EH (cell line): ENCODE measurements at regions not wholly inside any gene's neighbourhood (a gene's known extent, or its start where the extent isn't known, plus 50 kb on each side); places are given as distances from the start of the nearest gene placed in this dataset.
"Not testable (repeated sequence)": the region's sequence is repeated elsewhere in the genome, so short reads cannot be mapped to it uniquely, and the experiment has no call there.

Experiments used
- DNase-seq: peaks from one replicate; pipeline ENCODE4 v3.0.0-alpha.2; 2015; ENCODE audit warnings: low read depth

GRCh38 chr1:96185181-96185580, 536.4 kb upstream of the PTBP2 start:
- no peak for DNase-seq

- no peak for DNase-seq
Observed at GRCh38 chr1:96187020-96187419, 534.6 kb upstream of the PTBP2 start.

GRCh38 chr1:96191165-96191564, 530.4 kb upstream of the PTBP2 start:
- DNase-seq = no peak

- DNase-seq = no peak
Observed at GRCh38 chr1:96206451-96206850, 515.1 kb upstream of the PTBP2 start.

GRCh38 chr1:96207936-96208335, 513.6 kb upstream of the PTBP2 start:
- DNase-seq = no peak

GRCh38 chr1:96208428-96208827, 513.2 kb upstream of the PTBP2 start:
- DNase-seq = no peak

GRCh38 chr1:96210054-96210453, 511.5 kb upstream of the PTBP2 start:
- DNase-seq = no peak

GRCh38 chr1:96211202-96211601, 510.4 kb upstream of the PTBP2 start:
- DNase-seq = no peak

- DNase-seq = no peak
Observed at GRCh38 chr1:96214982-96215381, 506.6 kb upstream of the PTBP2 start.

GRCh38 chr1:96220651-96221050, 500.9 kb upstream of the PTBP2 start:
- DNase-seq = no peak

GRCh38 chr1:96222701-96223100, 498.9 kb upstream of the PTBP2 start:
- no peak for DNase-seq

GRCh38 chr1:96224229-96224628, 497.4 kb upstream of the PTBP2 start:
- DNase-seq = not testable (repeated sequence)

- DNase-seq = no peak
Observed at GRCh38 chr1:96233422-96233821, 488.2 kb upstream of the PTBP2 start.

- DNase-seq = no peak
Observed at GRCh38 chr1:96234299-96234698, 487.3 kb upstream of the PTBP2 start.

GRCh38 chr1:96236156-96236739, 485.3 kb upstream of the PTBP2 start:
- DNase-seq = peak; percentile 63

GRCh38 chr1:96238426-96238825, 483.2 kb upstream of the PTBP2 start:
- no peak for DNase-seq

GRCh38 chr1:96240438-96240837, 481.1 kb upstream of the PTBP2 start:
- no peak for DNase-seq

- no peak for DNase-seq
Observed at GRCh38 chr1:96253246-96254035, 468.1 kb upstream of the PTBP2 start.

GRCh38 chr1:96256130-96256790, 465.3 kb upstream of the PTBP2 start:
- DNase-seq = no peak

GRCh38 chr1:96259399-96259798, 462.2 kb upstream of the PTBP2 start:
- no peak for DNase-seq

- no peak for DNase-seq
Observed at GRCh38 chr1:96281491-96281890, 440.1 kb upstream of the PTBP2 start.

GRCh38 chr1:96290033-96290432, 431.6 kb upstream of the PTBP2 start:
- DNase-seq = no peak

GRCh38 chr1:96290801-96291200, 430.8 kb upstream of the PTBP2 start:
- no peak for DNase-seq
